ENCODE measurements at regions not wholly inside any gene's neighbourhood (a gene's known extent, or its start where the extent isn't known, plus 50 kb on each side); places are given as distances from the start of the nearest gene placed in this dataset.

GRCh38 chr2:217749008-217749407, 253.8 kb downstream of the TNS1 start:
- ATAC-seq, result no peak
- Mint-ChIP-seq H3K4me1 (ENCODE audit: low read depth) (no peaks in the 10 kb centered on the region), H3K4me3 (no peak overlapping the region), H3K9me3 (no peaks in the 10 kb centered on the region), H3K36me3 (ENCODE audit: insufficient read depth) (no peaks in the 10 kb centered on the region), H3K27me3 (ENCODE audit: low read depth) (no peaks in the 10 kb centered on the region)
- DNase-seq, result no peak

- Mint-ChIP-seq H3K27me3 (ENCODE audit: low read depth) (no peaks in the 10 kb centered on the region), H3K36me3 (ENCODE audit: insufficient read depth) (no peaks in the 10 kb centered on the region), H3K9me3 (no peaks in the 10 kb centered on the region), H3K4me3 (no peak overlapping the region), H3K4me1 (ENCODE audit: low read depth) (no peaks in the 10 kb centered on the region)
- DNase-seq (no peak), ATAC-seq (no peak)
Observed at GRCh38 chr2:217746808-217747207, 256.0 kb downstream of the TNS1 start.

DNA sequence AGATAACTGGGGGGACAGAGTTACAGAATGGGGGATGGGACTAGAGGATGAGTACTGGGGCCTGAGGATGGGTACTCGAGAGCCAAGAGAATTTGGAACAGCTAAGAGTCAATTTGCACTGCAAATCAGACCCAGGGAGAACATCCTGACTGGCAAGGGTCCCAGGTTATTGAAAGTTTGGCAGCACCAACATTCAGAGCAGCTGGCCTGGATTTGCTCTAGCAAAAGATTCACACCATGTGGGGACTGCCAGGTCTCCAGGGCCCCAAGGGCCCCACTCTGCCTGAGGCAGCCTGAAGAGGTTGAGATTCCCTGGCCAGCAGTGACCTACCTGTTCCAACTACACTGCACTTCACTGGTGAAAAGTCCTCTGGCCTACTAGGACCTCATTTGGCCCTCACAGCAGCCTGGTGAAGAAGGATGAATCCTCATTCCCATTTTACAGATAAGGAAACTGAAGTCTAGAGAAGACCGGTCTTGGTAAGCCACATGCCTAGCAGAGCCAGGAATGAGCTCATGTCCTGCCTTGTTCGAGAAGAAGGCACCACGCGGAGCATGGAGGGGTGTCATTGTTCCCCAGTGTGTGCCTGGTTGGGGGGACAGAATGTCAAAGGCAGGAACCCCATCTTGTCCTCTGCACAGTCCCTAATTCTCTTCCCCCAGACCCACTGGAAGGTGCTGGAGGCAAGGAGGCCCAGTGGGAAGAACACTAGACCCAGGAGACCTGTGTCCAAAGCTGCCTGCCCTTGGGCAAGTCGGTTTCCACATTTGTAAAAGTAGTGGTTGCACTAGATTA, 258.6 kb downstream of the TNS1 start:
- ATAC-seq, result no peak
- no peaks in the 10 kb centered on the region for H3K27me3 Mint-ChIP-seq (ENCODE audit: low read depth)
- no peak overlapping the region for H3K4me3 Mint-ChIP-seq
- DNase-seq, result no peak
- no peaks in the 10 kb centered on the region for H3K36me3 Mint-ChIP-seq (ENCODE audit: insufficient read depth)
- no peaks in the 10 kb centered on the region for H3K9me3 Mint-ChIP-seq
- no peaks in the 10 kb centered on the region for H3K4me1 Mint-ChIP-seq (ENCODE audit: low read depth)

- Mint-ChIP-seq H3K4me3 (no peak overlapping the region), H3K36me3 (ENCODE audit: insufficient read depth) (no peaks in the 10 kb centered on the region), H3K9me3 (no peaks in the 10 kb centered on the region), H3K4me1 (ENCODE audit: low read depth) (no peaks in the 10 kb centered on the region), H3K27me3 (ENCODE audit: low read depth) (no peaks in the 10 kb centered on the region)
- ATAC-seq (no peak), DNase-seq (no peak)
Observed at GRCh38 chr2:217743407-217743806, 259.4 kb downstream of the TNS1 start.

GRCh38 chr2:217742841-217743240, 260.0 kb downstream of the TNS1 start:
- DNase-seq (no peak), ATAC-seq (no peak)
- Mint-ChIP-seq H3K4me1 (ENCODE audit: low read depth) (no peaks in the 10 kb centered on the region), H3K9me3 (no peaks in the 10 kb centered on the region), H3K27me3 (ENCODE audit: low read depth) (no peaks in the 10 kb centered on the region), H3K4me3 (no peak overlapping the region), H3K36me3 (ENCODE audit: insufficient read depth) (no peaks in the 10 kb centered on the region)

- H3K9me3 Mint-ChIP-seq, result no peaks in the 10 kb centered on the region
- H3K27me3 Mint-ChIP-seq (ENCODE audit: low read depth), result no peaks in the 10 kb centered on the region
- DNase-seq (no peak), ATAC-seq (no peak)
- no peaks in the 10 kb centered on the region for H3K36me3 Mint-ChIP-seq (ENCODE audit: insufficient read depth)
- no peak overlapping the region for H3K4me3 Mint-ChIP-seq
- H3K4me1 Mint-ChIP-seq (ENCODE audit: low read depth), result no peaks in the 10 kb centered on the region
Observed at GRCh38 chr2:217742276-217742675, 260.5 kb downstream of the TNS1 start.

GRCh38 chr2:217741381-217741955, 261.3 kb downstream of the TNS1 start:
- no peaks in the 10 kb centered on the region for H3K4me1 Mint-ChIP-seq (ENCODE audit: low read depth)
- no peaks in the 10 kb centered on the region for H3K27me3 Mint-ChIP-seq (ENCODE audit: low read depth)
- no peak overlapping the region for H3K4me3 Mint-ChIP-seq
- ATAC-seq (no peak), DNase-seq (no peak)
- no peaks in the 10 kb centered on the region for H3K36me3 Mint-ChIP-seq (ENCODE audit: insufficient read depth)
- H3K9me3 Mint-ChIP-seq, result no peaks in the 10 kb centered on the region

DNA sequence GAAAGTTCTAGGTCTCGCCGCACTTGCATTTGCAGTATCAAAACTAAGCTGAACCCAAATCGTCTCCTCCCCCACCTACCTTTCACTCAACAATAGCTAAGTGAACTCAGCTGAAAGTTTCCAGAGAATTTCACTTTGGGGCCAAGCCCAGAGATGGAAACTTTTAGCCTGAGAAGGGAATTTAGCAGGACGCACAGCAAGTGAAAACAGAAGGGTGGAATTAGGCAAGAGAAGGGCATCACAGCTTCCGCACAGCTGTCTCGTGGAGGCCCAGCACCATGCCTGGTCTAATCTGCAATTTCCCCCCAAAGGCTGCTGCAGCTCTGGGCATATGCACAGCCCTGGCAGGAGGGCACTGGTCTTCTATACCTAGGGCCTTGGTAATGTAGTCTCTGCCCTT, 262.0 kb downstream of the TNS1 start:
- no peak for ATAC-seq
- no peaks in the 10 kb centered on the region for H3K36me3 Mint-ChIP-seq (ENCODE audit: insufficient read depth)

GRCh38 chr2:217740178-217740577, 262.6 kb downstream of the TNS1 start:
- Mint-ChIP-seq H3K36me3 (ENCODE audit: insufficient read depth) (no peaks in the 10 kb centered on the region), H3K27me3 (ENCODE audit: low read depth) (no peaks in the 10 kb centered on the region), H3K4me3 (no peak overlapping the region), H3K9me3 (no peaks in the 10 kb centered on the region), H3K4me1 (ENCODE audit: low read depth) (peaks cover 2% of the 10 kb centered on the region)
- DNase-seq (no peak), ATAC-seq (no peak)

More for the DNA sequence above, 262.0 kb downstream of the TNS1 start:
- no peaks in the 10 kb centered on the region for H3K9me3 Mint-ChIP-seq
- H3K27me3 Mint-ChIP-seq (ENCODE audit: low read depth), result no peaks in the 10 kb centered on the region
- no peaks in the 10 kb centered on the region for H3K4me1 Mint-ChIP-seq (ENCODE audit: low read depth)
- DNase-seq, result no peak
- no peak overlapping the region for H3K4me3 Mint-ChIP-seq

DNA sequence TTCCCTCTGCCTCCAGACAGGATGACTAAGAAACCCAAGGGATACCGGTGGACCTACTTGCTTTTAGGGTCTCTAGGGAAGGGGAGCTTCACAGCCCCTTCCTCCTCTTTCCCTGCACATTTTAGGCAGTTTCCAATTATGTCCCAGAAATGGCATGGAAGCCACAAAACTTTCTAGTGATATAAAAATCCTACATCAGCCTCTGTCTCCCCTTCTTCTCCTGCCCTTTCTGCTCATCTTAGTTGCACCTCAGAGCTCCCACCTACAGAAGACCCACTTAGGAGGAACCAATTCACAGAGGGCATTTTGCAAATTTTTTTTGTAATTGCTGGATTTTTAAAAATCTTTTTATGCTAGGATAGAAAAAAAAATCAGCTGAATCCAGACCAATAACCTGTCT, 263.1 kb downstream of the TNS1 start:
- H3K27me3 Mint-ChIP-seq (ENCODE audit: low read depth), result no peaks in the 10 kb centered on the region
- DNase-seq, result no peak
- H3K36me3 Mint-ChIP-seq (ENCODE audit: insufficient read depth), result no peaks in the 10 kb centered on the region
- ATAC-seq, result no peak
- peaks cover 3% of the 10 kb centered on the region for H3K4me1 Mint-ChIP-seq (ENCODE audit: low read depth)
- H3K9me3 Mint-ChIP-seq, result no peaks in the 10 kb centered on the region
- no peak overlapping the region for H3K4me3 Mint-ChIP-seq

DNA sequence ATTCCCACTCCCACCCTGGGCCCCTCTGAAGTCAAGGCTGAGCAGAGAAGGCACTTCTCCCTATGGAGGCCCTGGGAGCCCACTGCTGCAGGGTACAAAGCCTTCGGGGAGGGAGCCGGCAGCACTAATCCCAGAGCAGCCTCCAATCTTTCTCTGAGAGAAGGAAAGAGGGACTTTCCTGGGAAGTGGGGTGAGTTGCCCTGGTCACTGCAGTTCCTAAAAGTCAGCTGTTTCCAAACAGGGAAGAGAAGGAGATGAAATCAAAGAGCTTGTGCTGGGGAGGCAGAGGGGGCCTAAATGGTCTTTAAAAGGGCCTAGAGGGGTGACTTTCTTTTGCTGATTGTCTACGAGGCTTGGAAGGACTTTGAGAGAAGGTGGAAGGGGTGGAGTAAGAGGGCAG, 264.7 kb downstream of the TNS1 start:
- peaks cover 2% of the 10 kb centered on the region for H3K27me3 Mint-ChIP-seq (ENCODE audit: low read depth)
- no peak for DNase-seq
- peaks cover 3% of the 10 kb centered on the region for H3K4me1 Mint-ChIP-seq (ENCODE audit: low read depth)

GRCh38 chr2:217736776-217737550, 265.8 kb downstream of the TNS1 start:
- ATAC-seq (no peak), DNase-seq (no peak)
- H3K27me3 Mint-ChIP-seq (ENCODE audit: low read depth), result peaks cover 2% of the 10 kb centered on the region
- no peaks in the 10 kb centered on the region for H3K9me3 Mint-ChIP-seq
- no peaks in the 10 kb centered on the region for H3K36me3 Mint-ChIP-seq (ENCODE audit: insufficient read depth)
- peaks cover 3% of the 10 kb centered on the region for H3K4me1 Mint-ChIP-seq (ENCODE audit: low read depth)
- no peak overlapping the region for H3K4me3 Mint-ChIP-seq

More for the DNA sequence above, 264.7 kb downstream of the TNS1 start:
- Mint-ChIP-seq H3K36me3 (ENCODE audit: insufficient read depth) (no peaks in the 10 kb centered on the region), H3K9me3 (no peaks in the 10 kb centered on the region), H3K4me3 (no peak overlapping the region)
- ATAC-seq, result no peak

DNA sequence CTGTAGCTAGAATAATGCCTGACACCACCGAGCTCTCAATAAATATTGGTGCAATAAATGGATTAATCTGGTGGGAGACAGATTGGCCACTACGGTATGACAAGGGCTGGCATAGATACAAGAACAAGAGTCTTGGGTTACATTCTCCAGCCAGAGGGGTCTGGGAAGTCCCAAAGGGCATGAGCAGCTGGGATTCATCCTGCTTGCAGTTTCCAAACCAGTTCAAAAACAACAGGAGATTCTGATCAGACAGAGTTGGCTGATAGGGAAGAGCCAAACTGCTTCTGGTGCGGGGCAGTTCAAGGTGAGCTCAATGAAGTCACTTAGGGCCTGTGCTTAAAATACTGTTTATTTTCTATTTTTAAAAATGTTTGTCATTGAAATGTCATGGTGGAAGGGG, 266.9 kb downstream of the TNS1 start:
- DNase-seq (no peak), ATAC-seq (no peak)
- no peaks in the 10 kb centered on the region for H3K9me3 Mint-ChIP-seq
- peaks cover 2% of the 10 kb centered on the region for H3K27me3 Mint-ChIP-seq (ENCODE audit: low read depth)
- H3K36me3 Mint-ChIP-seq (ENCODE audit: insufficient read depth), result no peaks in the 10 kb centered on the region
- H3K4me3 Mint-ChIP-seq, result no peak overlapping the region
- peaks cover 3% of the 10 kb centered on the region for H3K4me1 Mint-ChIP-seq (ENCODE audit: low read depth)

- Mint-ChIP-seq H3K27me3 (ENCODE audit: low read depth) (peaks cover 2% of the 10 kb centered on the region), H3K36me3 (ENCODE audit: insufficient read depth) (no peaks in the 10 kb centered on the region), H3K9me3 (no peaks in the 10 kb centered on the region), H3K4me3 (no peak overlapping the region), H3K4me1 (ENCODE audit: low read depth) (peaks cover 3% of the 10 kb centered on the region)
- no peak for ATAC-seq
- DNase-seq, result no peak
Observed at GRCh38 chr2:217735034-217735433, 267.8 kb downstream of the TNS1 start.

DNA sequence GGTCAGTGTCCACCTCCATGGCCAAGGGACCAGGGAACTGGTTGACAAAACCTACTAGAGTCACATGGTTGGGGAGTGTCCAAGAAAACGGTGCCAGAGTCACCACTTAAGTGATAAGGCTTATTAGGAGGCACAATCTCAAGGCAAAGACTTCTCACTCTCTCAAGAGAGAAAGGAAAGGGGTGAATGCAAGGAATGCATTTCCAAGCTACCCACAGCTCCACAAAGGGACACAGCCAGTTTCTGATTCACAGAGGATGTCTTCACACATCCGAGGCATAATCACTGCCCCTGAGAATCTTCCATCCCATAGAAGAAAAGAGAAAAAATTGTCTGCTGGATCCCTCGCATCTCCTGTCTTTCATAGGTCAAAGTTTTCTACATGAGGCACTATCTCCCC, 269.3 kb downstream of the TNS1 start:
- DNase-seq, result no peak
- H3K4me1 Mint-ChIP-seq (ENCODE audit: low read depth), result peaks cover 3% of the 10 kb centered on the region
- no peaks in the 10 kb centered on the region for H3K36me3 Mint-ChIP-seq (ENCODE audit: insufficient read depth)
- H3K27me3 Mint-ChIP-seq (ENCODE audit: low read depth), result peaks cover 2% of the 10 kb centered on the region
- no peak overlapping the region for H3K4me3 Mint-ChIP-seq
- no peaks in the 10 kb centered on the region for H3K9me3 Mint-ChIP-seq
- ATAC-seq, result no peak

Measured in activated T-cell treated with anti-CD3 and anti-CD28 coated beads, Interleukin-2, amount 50 U/mL, for 4 hours (primary cell).